NOMO-1 (cell line): ENCODE measurements at regions not wholly inside any gene's neighbourhood (a gene's known extent, or its start where the extent isn't known, plus 50 kb on each side); places are given as distances from the start of the nearest gene placed in this dataset.

Source experiments
- DNase-seq, 2 experiments: peaks; one replicate each; lab custom pipeline; 2025; ENCODE audit not compliant: unreplicated experiment in 2 of 2; lab: John Stamatoyannopoulos, UW

DNA sequence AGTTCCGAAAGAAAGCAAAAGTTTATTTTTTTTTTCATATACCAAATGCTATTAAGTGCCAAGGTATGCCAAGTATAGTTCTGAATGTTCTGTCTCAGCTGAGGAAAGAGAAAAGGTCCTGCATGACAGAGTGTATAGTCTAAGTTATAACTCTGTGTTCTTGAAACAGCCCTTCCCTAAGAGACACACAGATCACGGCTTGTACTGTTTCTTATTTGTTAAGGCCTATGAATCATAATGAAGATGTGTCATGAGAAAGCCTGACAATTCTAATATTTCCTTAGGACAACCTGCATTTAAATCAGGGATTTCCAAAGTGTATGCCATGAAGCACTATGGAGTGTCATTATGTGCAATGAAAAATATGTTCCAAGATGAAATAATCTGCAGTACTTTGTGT, 538.7 kb upstream of the CDH4 start:
- DNase-seq: no peak

DNA sequence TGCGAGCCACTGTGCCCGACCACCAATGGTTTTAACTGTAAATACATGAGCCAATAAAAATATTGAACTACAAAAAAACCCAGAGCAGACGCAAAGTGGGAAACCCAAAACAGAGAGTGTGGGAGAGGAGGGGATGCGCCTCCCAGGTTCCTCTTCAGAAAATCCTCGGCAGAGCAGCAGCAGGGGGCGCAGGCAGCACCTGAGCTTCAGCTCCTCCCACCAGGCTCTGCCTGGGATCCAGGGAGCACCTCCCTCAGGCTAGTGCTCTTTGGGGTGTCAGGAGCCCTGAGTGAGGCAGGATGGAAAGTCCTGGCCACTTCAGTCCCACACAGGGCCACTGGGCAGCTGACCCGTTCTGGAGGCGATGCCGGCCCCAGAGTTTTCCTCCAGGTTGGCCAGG, 536.9 kb upstream of the CDH4 start:
- DNase-seq: no peak

DNA sequence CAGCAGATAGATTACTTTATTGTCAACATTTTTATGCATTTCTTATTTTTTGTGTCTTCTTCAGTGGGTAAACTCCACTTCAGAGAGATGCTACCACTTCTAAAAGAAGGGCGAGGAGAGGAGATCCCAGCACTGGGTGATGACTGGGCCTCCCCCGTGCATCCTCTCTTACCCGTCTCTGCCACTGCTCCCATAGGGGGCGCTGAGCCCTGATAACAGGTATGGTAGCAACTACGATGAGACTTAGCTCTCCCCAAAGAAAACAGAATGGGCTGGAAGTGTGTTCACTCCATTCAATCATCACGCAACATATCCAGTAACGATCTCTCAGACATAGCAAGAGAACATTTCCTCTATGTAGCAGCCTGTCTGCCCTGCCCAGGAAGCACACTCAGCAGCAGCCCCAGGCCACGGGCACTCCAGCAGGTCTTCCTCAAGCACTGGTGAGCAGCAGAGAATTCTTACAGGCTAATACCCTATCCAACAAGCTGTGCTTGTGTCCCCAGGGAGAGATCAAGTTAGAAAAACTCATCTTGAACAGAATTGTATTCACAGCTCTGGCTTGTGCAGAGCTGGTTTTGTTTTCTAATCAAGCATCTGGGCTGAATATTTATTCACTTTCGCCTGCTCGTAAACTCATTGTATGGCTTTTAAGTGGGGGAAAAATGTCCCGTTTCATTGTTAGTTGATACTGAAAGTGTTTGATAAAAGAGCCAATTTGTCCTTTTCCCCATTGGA, 533.1 kb upstream of the CDH4 start:
- no peak for DNase-seq

DNA sequence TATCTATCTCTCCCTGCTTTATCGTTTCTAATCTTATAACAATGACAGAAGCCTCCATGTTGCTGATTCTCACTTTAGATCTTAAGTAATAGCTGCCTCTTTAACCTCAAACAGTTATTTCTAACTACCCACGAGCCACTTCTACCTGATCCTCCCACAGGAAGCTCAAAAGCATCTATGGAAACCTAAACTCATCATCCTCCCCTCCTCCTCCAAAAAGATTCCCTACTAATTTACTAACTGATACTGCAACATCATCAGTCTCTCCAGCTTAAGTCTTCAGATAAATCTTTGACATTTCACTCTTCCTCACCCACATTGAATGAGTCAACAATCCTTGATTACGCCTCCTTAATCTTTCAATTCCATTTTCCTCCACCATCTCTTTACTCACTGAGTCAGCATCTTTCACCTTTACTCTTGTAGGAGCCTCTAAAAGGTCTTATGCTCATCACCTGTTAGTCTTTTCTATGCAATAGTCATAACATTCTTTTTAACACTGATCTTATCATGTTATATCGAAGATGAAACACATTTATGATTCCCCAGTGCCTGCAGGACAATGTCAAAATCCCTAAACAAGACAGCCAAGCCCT, 526.7 kb upstream of the CDH4 start:
- DNase-seq: no peak

DNA sequence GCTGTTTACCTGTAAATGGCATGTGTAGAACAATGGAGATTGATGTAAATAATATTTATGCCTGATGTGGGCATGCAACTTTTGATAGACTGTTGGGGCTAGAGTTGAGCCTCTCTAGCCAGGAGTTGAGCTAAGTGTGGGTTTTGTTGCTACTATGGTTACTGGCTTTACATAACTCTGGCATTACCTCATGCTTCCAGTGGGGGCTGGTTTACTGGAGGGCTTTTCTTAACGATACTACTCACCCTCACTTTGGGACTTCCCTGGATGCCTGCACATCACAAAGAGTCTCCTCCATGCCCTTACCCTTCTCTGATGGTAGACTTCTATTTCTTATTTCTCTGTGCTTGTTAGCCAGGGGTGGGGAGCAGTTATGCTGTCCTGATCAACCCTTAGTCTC, 524.6 kb upstream of the CDH4 start:
- no peak for DNase-seq

DNA sequence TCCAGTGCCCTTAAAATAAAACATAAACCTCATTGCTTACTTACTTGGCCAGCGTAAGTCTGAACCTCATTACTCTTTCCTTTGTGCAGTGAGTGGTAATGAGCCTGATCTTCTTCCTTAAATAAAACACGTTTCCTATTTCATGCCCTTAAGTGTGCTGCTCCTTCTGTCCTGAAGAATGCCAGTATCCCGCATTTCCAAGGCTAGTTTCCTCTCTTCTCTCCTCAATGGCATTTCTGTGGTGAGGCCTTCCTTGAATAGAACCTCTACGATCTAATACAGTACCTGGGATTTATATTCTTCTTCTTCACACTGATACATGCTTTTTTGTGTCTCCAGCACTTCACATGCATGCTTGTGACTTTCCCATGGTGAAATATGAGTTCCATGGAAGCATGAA, 523.4 kb upstream of the CDH4 start:
- no peak for DNase-seq

DNA sequence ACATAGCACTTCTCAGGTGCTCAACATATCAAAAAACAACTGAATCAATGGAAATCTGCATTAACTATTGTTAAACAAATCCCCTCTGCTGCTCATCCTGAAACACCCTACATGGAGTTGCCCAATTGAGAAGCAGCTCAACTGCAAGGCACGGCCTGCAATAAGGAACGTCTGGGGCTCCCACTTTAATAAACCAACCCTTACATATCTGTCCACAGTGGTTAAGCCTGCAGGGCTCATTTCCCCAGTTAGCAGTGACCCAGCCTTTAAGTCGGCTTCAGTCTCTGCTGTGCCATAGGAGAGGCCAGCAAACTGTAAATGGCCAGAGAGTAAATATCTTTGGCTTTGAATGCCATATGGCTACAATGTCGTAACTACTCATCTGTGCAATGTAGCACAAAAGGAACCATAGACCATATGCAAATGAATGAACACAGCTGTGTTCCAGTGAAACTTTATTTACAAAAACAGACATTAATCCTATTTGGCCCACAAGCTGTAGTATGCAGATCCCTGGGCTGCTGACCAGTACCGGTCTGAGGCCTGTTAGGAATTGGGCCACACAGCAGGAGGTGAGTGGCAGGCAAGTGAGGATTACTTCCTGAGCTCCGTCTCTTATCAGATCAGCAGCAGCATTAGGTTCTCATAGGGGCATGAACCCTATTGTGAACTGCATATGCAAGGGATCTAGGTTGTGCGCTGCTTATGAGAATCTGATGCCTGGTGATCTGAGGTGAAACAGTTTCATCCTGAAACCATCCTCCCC, 522.7 kb upstream of the CDH4 start:
- DNase-seq: no peak

DNA sequence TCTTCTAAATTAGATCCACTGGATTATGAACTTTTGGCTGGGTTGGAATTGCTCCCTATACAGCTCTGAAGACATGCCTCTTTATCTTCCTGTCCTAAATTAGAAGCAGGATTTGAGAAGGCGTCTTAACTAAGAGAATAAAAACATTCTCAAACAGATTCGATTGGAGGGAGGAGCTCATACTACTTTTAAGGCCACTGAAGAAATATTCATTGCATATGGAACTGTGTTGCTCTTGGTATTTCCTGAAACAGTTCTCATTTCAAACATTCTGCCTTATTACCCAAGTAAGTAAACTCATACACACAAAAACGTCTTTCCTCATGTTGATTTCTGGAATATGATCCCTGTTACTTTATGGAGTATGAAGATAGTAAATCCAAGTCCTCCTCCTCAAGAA, 519.7 kb upstream of the CDH4 start:
- DNase-seq: no peak

DNA sequence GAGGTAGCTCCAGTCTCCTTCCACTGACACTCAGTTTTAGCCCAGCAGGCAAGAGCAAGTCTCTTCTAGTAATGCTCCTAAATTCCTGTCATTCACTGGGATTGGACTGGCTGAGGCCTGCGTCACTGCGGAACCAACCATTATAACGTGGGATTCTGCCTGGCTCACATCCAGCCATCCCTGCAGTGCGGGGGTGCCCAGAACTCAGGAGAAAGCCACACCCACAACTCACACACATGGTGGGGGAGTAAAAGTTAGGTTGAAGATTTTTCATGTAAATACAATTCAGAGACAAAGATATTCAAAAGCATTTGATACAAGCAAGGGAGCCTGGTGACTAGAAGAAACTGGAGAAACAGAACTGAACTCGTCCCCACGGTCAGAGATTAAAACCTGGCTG, 504.0 kb upstream of the CDH4 start:
- DNase-seq: no peak

DNA sequence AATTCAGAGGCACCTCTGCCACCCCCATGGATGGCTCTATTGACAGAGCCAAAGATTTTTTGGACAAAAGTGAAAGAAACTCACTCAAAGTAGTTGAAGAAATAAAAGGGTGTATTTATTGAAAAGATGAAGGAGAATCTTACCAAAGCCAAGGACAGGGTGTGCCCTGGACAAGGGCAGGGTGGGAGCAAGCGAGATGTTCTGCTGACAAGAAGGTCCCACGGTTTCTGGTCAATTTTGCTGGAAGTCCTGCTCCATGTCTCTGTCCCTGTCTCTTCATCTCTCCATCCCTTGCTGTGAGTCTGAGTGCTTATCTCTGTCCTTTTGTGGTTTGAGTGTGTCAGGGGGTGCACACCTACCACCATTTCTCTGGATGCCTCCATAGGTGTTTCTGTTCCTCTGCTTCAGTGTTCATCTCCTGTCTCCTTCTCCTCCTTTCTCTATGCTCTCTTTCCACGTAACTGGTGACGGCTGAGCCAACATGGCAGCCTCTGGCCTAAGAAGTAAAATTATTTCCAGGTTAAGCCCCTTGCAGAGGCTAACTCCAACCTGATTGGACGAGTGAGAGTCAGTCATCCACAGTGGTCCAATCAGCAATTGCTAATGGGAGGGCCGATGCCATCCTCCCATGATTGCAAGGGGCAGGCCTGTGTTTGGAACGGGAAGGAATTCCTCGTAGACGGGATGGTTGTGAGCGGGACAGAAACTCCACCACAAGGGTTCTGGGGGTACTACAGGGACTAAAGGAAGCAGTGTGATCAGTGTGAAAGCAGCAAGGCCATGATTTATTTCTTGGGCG, 502.1 kb upstream of the CDH4 start:
- DNase-seq: no peak

DNA sequence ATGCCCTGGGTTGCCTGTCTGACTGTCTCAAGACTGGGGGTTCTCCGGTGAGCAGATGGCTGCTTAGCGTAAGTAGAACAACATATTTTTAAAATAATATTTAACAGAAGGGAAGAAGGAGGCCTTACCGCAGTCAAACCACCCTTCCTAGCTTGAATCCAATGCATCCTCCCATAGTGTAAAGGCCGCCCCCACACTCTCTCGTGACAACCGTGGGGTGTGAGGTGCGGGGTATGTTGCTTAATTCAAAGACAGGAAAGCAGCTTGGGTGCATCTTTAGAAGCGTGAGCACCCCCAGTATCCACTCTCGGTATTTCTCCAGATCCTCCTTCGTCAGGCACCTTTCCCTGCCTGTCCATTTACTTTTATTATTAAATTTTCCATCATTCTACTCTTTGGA, 501.2 kb upstream of the CDH4 start:
- DNase-seq: no peak

DNA sequence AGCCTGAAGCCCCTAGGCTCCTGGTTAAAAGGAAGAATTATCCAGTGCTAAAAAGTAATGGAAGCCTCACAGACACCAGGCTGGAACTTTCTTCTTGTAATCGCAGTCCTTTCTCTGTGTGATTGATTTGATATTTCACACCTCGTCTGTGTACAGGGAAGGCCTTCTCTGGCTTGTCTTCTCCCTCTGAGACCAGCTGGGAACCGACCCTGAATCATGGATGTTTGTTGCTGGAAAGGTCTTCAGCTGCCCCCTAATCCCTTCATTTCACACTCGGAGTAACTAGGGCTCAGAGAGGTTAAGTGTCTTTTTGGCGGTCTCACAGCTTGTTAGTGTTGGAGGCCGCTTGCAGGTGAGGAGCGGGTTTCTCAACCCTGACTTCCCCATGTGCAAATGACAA, 500.2 kb upstream of the CDH4 start:
- DNase-seq: no peak

DNA sequence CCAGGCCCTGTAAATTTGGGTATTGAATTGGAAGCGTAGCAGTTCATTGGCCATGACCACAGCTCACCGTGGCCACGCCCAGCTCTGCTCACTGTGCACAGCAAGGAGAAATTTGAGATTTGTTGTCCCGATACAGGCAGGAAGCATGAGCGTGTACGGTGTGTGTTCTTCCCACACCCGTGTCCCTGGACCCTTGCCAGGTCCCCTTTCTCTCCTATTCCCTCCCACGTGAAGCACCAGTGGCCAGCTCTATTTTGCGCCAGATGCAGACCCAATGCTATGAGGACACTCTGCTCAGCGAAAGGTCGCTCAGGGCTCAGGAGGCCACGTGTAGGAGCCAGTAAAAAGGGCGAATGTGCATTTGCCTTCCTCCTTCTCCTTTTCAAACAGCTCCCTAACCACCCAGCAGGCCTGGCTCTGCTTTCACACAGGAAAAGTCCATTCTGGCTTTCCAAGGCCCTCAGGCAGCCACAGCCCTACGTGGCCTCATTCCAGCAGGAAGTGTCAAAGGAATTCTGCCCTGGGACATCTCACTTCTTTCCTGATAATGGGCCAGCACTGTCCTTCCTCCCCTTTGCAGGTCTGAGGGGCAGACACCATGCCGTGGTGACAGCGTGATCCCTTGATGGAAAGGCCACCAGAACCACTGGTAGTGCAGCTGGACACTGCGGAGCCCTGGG, 499.2 kb upstream of the CDH4 start:
- no peak for DNase-seq

DNA sequence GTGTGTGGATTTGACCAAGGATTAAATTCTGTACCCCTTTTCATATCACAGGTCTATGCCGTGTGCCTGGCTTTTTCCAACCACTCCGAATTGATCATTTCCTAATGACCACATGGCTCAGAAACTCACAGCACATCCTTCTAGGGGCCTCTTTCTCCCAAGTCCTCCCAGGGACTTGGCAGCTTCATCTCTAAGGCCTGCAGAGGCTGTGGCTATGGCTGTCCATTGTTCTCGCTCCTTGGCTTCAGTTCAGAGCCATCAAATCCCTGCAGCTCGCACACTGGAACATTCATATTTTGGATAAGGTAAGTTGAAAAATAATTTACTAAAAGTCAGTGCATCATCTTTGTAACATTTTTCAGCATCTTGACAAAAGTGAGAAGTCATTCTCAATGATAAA, 497.2 kb upstream of the CDH4 start:
- no peak for DNase-seq

DNA sequence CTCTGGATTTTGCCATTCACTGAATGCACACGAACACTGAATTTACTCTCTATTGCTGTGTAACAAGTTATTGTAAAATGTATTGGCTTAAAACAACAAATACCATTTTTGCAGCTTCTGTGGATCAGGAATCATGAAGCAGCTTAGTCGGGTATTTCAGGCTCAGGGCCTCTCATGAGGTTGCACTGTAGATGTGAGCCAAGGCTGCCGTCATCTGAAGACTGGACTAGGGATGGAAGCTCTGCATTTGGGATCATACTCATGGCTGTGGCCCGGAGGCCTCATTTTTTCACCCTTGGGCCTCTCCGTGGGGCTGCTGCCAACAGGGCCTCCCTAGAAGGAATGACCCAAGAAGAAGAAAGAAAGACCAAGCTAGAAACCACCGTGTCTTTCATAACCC, 492.4 kb upstream of the CDH4 start:
- DNase-seq: no peak

DNA sequence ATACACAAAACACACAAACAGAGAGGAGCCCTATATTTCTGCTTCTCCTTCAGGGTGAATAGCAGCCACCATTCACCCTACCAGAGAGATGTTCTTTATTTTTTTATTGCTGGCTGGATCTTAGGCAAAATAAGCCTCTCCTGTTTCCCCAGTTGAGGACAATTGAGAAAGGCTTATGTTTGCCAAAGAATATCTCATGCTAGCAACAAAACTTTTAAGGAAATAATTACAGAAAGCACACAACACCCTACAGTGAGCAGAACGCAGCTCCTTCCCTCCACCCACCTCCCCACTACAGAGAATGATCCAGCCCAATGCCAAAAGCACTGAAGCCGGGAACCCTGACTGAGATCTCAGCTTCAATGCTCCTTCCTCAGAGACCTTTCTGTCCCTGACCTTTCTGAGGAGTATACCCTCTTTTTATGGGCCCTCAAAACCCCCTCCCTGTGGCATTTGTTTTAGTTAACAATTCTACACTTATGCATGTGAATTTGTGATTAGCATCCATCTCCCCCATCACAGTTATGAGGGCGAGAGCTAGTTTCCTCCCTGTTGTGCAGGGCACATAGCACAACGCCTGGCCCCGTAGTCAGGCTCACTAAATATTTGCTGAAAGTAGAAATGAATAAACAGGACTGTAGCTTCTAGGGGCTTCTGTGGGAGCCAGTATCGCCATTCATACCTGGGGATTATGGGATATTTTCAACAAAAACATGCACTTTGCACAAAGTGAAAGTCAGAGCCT, 491.6 kb upstream of the CDH4 start:
- DNase-seq: no peak

DNA sequence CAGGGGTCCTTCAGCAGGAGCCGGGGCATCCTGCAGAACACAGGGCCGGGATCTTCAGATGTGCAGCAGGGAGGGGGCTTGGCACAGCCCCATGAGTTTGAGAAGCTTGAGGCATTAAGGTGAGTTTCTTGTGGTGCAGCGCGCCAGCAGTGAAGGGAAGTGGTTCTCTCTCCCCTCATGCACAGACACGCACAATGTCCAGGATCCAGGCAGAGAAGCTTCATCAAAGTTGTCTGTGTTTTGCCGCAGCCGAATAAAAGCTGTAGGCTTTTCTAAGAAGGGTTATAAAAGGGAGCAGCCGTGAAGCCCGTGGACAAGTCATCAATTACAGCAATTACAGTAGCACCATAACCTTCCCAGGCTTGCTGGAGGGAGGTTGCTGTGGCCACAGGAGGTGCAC, 491.0 kb upstream of the CDH4 start:
- no peak for DNase-seq

DNA sequence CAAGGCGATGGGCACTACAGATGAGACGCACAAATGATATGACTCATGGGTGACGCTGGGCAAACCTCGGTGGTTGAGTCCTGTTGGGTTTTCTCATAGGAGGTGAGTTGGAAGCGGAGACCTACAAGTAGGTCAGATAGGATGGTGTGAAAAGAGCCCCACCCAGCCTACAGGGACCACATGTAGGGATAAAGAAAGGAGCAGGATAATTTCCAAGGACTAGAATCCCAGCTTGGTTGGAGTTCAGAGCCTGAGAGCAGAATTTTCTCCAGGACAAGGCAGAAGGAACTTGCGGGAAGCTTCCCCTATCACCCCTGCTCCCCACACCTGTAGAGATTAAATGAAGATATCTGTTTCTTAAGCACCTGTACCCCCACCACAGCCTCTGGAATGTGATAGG, 489.7 kb upstream of the CDH4 start:
- DNase-seq: no peak

DNA sequence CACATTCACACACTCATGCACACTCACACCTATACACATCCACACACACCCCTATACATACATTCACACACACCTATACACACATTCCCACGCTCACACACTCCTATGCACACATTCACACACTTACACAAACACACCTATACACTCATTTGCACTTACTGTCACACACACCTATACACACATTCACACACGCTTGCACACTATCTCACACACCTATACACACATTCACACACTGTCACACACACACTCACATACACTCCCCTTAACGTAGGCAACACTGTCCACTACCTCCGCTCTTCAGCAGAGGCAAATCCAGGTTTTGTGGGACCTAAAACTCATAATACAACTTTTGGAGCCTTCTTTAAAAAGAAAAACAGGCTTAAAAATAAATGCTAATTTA, 487.7 kb upstream of the CDH4 start:
- DNase-seq: no peak

DNA sequence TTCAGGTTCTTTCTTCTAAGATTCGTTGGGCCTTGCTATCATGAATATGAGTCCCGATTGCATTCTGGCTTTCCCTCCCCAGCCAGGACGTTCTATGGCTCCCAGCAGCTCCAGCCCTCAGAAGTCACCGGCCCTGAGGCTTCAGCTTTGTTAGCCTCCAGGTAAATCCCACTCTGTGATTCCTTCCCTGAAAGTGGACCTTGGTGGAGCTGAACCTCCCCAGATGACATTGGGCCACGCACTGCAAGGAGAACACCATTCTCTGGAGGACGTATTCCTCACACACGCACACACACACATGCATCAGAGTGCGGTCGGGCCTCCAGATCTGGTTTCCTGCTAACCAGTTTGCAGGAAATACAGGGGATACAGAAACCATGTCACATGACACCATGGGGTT, 487.3 kb upstream of the CDH4 start:
- DNase-seq: no peak
